ENCODE measurements at regions not wholly inside any gene's neighbourhood (a gene's known extent, or its start where the extent isn't known, plus 50 kb on each side); places are given as distances from the start of the nearest gene placed in this dataset.

- H3K9me3 Mint-ChIP-seq = no peaks in the 10 kb centered on the region
- peaks cover 0 to 5% (median 0%) of the 10 kb centered on the region in 3 donors for H3K4me1 Mint-ChIP-seq
- H3K27ac Mint-ChIP-seq = no peak overlapping the region
- no peak for DNase-seq
- H3K27me3 Mint-ChIP-seq = peaks cover 0 to 13% (median 13%) of the 10 kb centered on the region in 3 donors
- H3K4me3 Mint-ChIP-seq = peak overlapping the region in 1 of 8 donors; percentile 35
- H3K36me3 Mint-ChIP-seq = no peaks in the 10 kb centered on the region
- no peak for ATAC-seq (ENCODE audit: low read depth in 2 of 2)
Observed at GRCh38 chr5:2167671-2168070, 284.9 kb upstream of the IRX4 start.

DNA sequence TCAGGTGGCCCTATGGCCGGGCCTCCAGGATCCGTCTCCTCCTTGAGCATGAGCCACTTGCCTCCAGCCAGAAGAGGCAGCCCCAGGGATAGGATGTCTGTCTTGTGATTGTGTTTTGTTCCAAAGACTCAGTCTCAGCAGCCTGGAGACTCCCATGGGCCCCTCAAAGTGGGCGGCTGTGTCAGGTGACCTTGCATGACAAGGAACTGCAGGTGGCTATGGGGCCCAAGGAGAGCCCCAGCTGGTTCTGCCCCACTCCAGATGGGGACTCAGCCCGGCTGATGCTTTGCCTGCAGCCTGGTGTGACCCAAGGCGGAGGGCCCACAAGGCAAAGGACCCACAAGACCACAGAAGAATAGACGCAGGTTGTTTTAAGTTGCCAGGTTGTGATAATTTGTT is 284.3 kb upstream of the IRX4 start:
- peaks cover 0 to 5% (median 0%) of the 10 kb centered on the region in 3 donors for H3K4me1 Mint-ChIP-seq
- H3K27me3 Mint-ChIP-seq = peaks cover 0 to 13% (median 6%) of the 10 kb centered on the region in 3 donors
- H3K9me3 Mint-ChIP-seq = no peaks in the 10 kb centered on the region
- no peak overlapping the region for H3K4me3 Mint-ChIP-seq
- no peak for ATAC-seq (ENCODE audit: low read depth in 2 of 2)
- H3K27ac Mint-ChIP-seq = peak overlapping the region in 1 of 6 donors; percentile 18
- no peaks in the 10 kb centered on the region for H3K36me3 Mint-ChIP-seq
- no peak for DNase-seq

GRCh38 chr5:2166306-2166978 is 283.7 kb upstream of the IRX4 start:
- H3K27ac Mint-ChIP-seq = no peak overlapping the region
- DNase-seq (no peak), ATAC-seq (ENCODE audit: low read depth in 2 of 2) (no peak)
- peaks cover 0 to 13% (median 5%) of the 10 kb centered on the region in 3 donors for H3K27me3 Mint-ChIP-seq
- H3K4me3 Mint-ChIP-seq = no peak overlapping the region
- no peaks in the 10 kb centered on the region for H3K36me3 Mint-ChIP-seq
- peaks cover 0 to 5% (median 0%) of the 10 kb centered on the region in 3 donors for H3K4me1 Mint-ChIP-seq
- H3K9me3 Mint-ChIP-seq = peaks cover 0 to 2% (median 0%) of the 10 kb centered on the region in 7 donors

GRCh38 chr5:2165615-2166305 is 283.0 kb upstream of the IRX4 start:
- Mint-ChIP-seq H3K27me3 (peaks cover 0 to 13% (median 5%) of the 10 kb centered on the region in 3 donors), H3K4me1 (peaks cover 0 to 5% (median 0%) of the 10 kb centered on the region in 3 donors), H3K36me3 (no peaks in the 10 kb centered on the region), H3K4me3 (no peak overlapping the region), H3K9me3 (peaks cover 0 to 6% (median 0%) of the 10 kb centered on the region in 7 donors), H3K27ac (no peak overlapping the region)
- no peak for ATAC-seq (ENCODE audit: low read depth in 2 of 2)
- no peak for DNase-seq

DNA sequence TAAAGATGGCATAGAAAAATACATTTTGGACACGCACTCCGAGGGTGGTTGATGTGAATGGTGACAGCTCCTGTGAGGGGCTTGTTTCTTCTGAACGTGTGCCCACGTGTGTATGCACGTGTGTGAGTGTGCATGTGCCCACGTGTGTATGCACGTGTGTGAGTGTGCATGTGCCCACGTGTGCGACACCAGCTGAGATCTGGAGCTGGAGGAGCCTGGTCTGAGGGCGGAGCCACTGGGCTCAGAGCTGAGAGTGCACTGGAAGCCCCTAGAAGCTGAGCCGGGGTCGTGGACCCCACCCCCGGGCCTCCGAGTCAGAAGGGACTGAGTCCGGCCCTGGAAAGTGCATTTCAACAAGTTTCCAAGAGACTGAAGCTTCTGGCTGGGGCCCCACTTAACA is 282.5 kb upstream of the IRX4 start:
- ATAC-seq (ENCODE audit: low read depth in 2 of 2) (no peak), DNase-seq (no peak)
- Mint-ChIP-seq H3K27me3 (peaks cover 0 to 13% (median 5%) of the 10 kb centered on the region in 3 donors), H3K36me3 (no peaks in the 10 kb centered on the region), H3K4me1 (peaks cover 0 to 5% (median 0%) of the 10 kb centered on the region in 3 donors), H3K4me3 (no peak overlapping the region), H3K9me3 (peaks cover 0 to 6% (median 0%) of the 10 kb centered on the region in 7 donors), H3K27ac (no peak overlapping the region)

- Mint-ChIP-seq H3K9me3 (peaks cover 0 to 6% (median 0%) of the 10 kb centered on the region in 7 donors), H3K4me3 (no peak overlapping the region)
- no peak for ATAC-seq (ENCODE audit: low read depth in 2 of 2)
Observed at GRCh38 chr5:2164586-2164985, 281.9 kb upstream of the IRX4 start.

GRCh38 chr5:2163940-2164490 is 281.3 kb upstream of the IRX4 start:
- Mint-ChIP-seq H3K4me3 (no peak overlapping the region), H3K36me3 (no peaks in the 10 kb centered on the region), H3K27me3 (peaks cover 0 to 9% (median 5%) of the 10 kb centered on the region in 3 donors), H3K4me1 (peaks cover 0 to 5% (median 0%) of the 10 kb centered on the region in 3 donors), H3K27ac (peak overlapping the region in 1 of 6 donors; percentile 46), H3K9me3 (peaks cover 0 to 6% (median 0%) of the 10 kb centered on the region in 7 donors)
- DNase-seq (no peak), ATAC-seq (ENCODE audit: low read depth in 2 of 2) (no peak)

More at GRCh38 chr5:2164586-2164985, 281.9 kb upstream of the IRX4 start:
- H3K4me1 Mint-ChIP-seq = peaks cover 0 to 5% (median 0%) of the 10 kb centered on the region in 3 donors
- H3K36me3 Mint-ChIP-seq = no peaks in the 10 kb centered on the region
- H3K27ac Mint-ChIP-seq = no peak overlapping the region
- no peak for DNase-seq
- peaks cover 0 to 13% (median 5%) of the 10 kb centered on the region in 3 donors for H3K27me3 Mint-ChIP-seq

GRCh38 chr5:2163060-2163856 is 280.5 kb upstream of the IRX4 start:
- Mint-ChIP-seq H3K27me3 (peaks cover 0 to 8% (median 5%) of the 10 kb centered on the region in 3 donors), H3K36me3 (no peaks in the 10 kb centered on the region), H3K9me3 (peaks cover 0 to 6% (median 0%) of the 10 kb centered on the region in 7 donors), H3K4me1 (peaks cover 0 to 5% (median 0%) of the 10 kb centered on the region in 3 donors), H3K27ac (no peak overlapping the region), H3K4me3 (no peak overlapping the region)
- ATAC-seq (ENCODE audit: low read depth in 2 of 2) = no peak
- no peak for DNase-seq

DNA sequence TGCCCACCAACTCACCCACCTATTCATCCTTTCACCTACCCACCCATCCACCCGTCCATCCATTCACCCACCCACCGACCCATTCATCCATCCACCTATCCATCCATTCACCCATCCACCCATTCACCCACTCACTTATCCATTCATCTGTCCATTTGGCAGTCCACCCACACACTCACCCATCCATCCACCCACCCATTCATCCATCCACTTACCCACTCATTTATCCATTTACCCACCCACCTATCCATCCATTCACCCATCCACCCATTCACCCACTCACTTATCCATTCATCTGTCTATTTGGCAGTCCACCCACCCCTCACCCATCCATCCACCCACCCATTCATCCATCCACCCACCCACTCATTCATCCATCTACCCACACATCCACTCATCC is 278.1 kb upstream of the IRX4 start:
- peaks cover 0 to 5% (median 0%) of the 10 kb centered on the region in 3 donors for H3K4me1 Mint-ChIP-seq
- H3K27me3 Mint-ChIP-seq = peaks cover 0 to 8% (median 5%) of the 10 kb centered on the region in 3 donors
- no peak for ATAC-seq (ENCODE audit: low read depth in 2 of 2)
- H3K27ac Mint-ChIP-seq = no peak overlapping the region
- peaks cover 0 to 7% (median 0%) of the 10 kb centered on the region in 7 donors for H3K9me3 Mint-ChIP-seq
- H3K36me3 Mint-ChIP-seq = no peaks in the 10 kb centered on the region
- DNase-seq = no peak
- no peak overlapping the region for H3K4me3 Mint-ChIP-seq

- no peaks in the 10 kb centered on the region for H3K27me3 Mint-ChIP-seq
- no peak overlapping the region for H3K4me3 Mint-ChIP-seq
- H3K4me1 Mint-ChIP-seq = no peaks in the 10 kb centered on the region
- DNase-seq = no peak
- H3K9me3 Mint-ChIP-seq = peaks cover 0 to 7% (median 0%) of the 10 kb centered on the region in 7 donors
- no peaks in the 10 kb centered on the region for H3K36me3 Mint-ChIP-seq
- no peak overlapping the region for H3K27ac Mint-ChIP-seq
- ATAC-seq (ENCODE audit: low read depth in 2 of 2) = no peak
Observed at GRCh38 chr5:2158767-2159166, 276.0 kb upstream of the IRX4 start.

GRCh38 chr5:2158109-2158508 is 275.4 kb upstream of the IRX4 start:
- DNase-seq = no peak
- Mint-ChIP-seq H3K4me3 (no peak overlapping the region), H3K4me1 (no peaks in the 10 kb centered on the region), H3K36me3 (no peaks in the 10 kb centered on the region), H3K27ac (no peak overlapping the region), H3K9me3 (peaks cover 0 to 7% (median 0%) of the 10 kb centered on the region in 7 donors), H3K27me3 (peaks cover 0 to under 1% (median 0%) of the 10 kb centered on the region in 3 donors)
- no peak for ATAC-seq (ENCODE audit: low read depth in 2 of 2)

- Mint-ChIP-seq H3K27ac (no peak overlapping the region), H3K36me3 (no peaks in the 10 kb centered on the region), H3K4me3 (no peak overlapping the region), H3K9me3 (peaks cover 0 to 11% (median 0%) of the 10 kb centered on the region in 7 donors), H3K4me1 (no peaks in the 10 kb centered on the region), H3K27me3 (peaks cover 0 to 8% (median 0%) of the 10 kb centered on the region in 3 donors)
- no peak for ATAC-seq (ENCODE audit: low read depth in 2 of 2)
- no peak for DNase-seq
Observed at GRCh38 chr5:2157372-2157771, 274.6 kb upstream of the IRX4 start.
